Nephron (organoid): ENCODE measurements at regions not wholly inside any gene's neighbourhood (a gene's known extent, or its start where the extent isn't known, plus 50 kb on each side); places are given as distances from the start of the nearest gene placed in this dataset.
A peak's percentile ranks its signal among the peaks of the same experiment; 100 is the strongest.

ENCODE experiments used
- H3K27ac Mint-ChIP-seq, 3 experiments: 2 replicates each; pipeline ENCODE4 v1.8.0; 2020; ENCODE audit warnings: mixed read lengths in 3 of 3, mild to moderate bottlenecking in 2 of 3, moderate library complexity in 1 of 3
- H3K27me3 Mint-ChIP-seq: 2 replicates; pipeline ENCODE4 v1.8.0; 2021; ENCODE audit warnings: low read depth, mild to moderate bottlenecking, moderate library complexity, mixed read lengths
- H3K36me3 Mint-ChIP-seq: 2 replicates; pipeline ENCODE4 v1.8.0; 2020; ENCODE audit warnings: low read depth, mixed read lengths
- H3K4me1 Mint-ChIP-seq: 2 replicates; pipeline ENCODE4 v1.8.0; 2020; ENCODE audit warnings: mixed read lengths
- H3K4me3 Mint-ChIP-seq, 3 experiments: 2 replicates each; pipeline ENCODE4 v1.8.0; 2020; ENCODE audit warnings: mild to moderate bottlenecking in 3 of 3, mixed read lengths in 3 of 3, moderate library complexity in 2 of 3
- H3K9me3 Mint-ChIP-seq: 2 replicates; pipeline ENCODE4 v1.8.0; 2020; ENCODE audit warnings: mixed read lengths
- CTCF ChIP-seq, 3 experiments: fragments of 200-600 bp; sonication (generic); IDR thresholded peaks; one replicate each; pipeline ENCODE4 v1.5.0; 2021; ENCODE audit warnings: antibody characterized with exemption in 3 of 3; ENCODE audit not compliant: unreplicated experiment in 3 of 3

- TF ChIP-seq CTCF (IDR thresholded peaks at IDR 0.05; ENCODE audit: unreplicated experiment in 3 of 3), result no peak
- H3K36me3 Mint-ChIP-seq, result peaks cover 4% of the 10 kb centered on the region
- no peaks in the 10 kb centered on the region for H3K27me3 Mint-ChIP-seq
- H3K4me1 Mint-ChIP-seq, result peaks cover 5% of the 10 kb centered on the region
- no peak overlapping the region for H3K27ac Mint-ChIP-seq
- no peak overlapping the region for H3K4me3 Mint-ChIP-seq
- H3K9me3 Mint-ChIP-seq, result peaks cover 2% of the 10 kb centered on the region
Measured at GRCh38 chr18:42182728-42183700, 228.0 kb downstream of the PIK3C3 start.

GRCh38 chr18:42183746-42184145, 228.7 kb downstream of the PIK3C3 start:
- Mint-ChIP-seq H3K27me3 (no peaks in the 10 kb centered on the region), H3K9me3 (peaks cover 2% of the 10 kb centered on the region), H3K27ac (no peak overlapping the region), H3K36me3 (peaks cover 5% of the 10 kb centered on the region), H3K4me3 (no peak overlapping the region), H3K4me1 (peaks cover 5% of the 10 kb centered on the region)
- TF ChIP-seq CTCF (IDR thresholded peaks at IDR 0.05; ENCODE audit: unreplicated experiment in 3 of 3), result no peak

- Mint-ChIP-seq H3K4me3 (no peak overlapping the region), H3K36me3 (peaks cover 14% of the 10 kb centered on the region), H3K27ac (no peak overlapping the region), H3K27me3 (no peaks in the 10 kb centered on the region), H3K4me1 (peaks cover 5% of the 10 kb centered on the region), H3K9me3 (peaks cover 10% of the 10 kb centered on the region)
- TF ChIP-seq CTCF (IDR thresholded peaks at IDR 0.05; ENCODE audit: unreplicated experiment in 3 of 3), result no peak
Measured at GRCh38 chr18:42184685-42185477, 229.8 kb downstream of the PIK3C3 start.

GRCh38 chr18:42185486-42185885, 230.5 kb downstream of the PIK3C3 start:
- H3K9me3 Mint-ChIP-seq, result peaks cover 12% of the 10 kb centered on the region
- no peak for TF ChIP-seq CTCF (IDR thresholded peaks at IDR 0.05; ENCODE audit: unreplicated experiment in 3 of 3)
- peaks cover 17% of the 10 kb centered on the region for H3K36me3 Mint-ChIP-seq
- peaks cover 5% of the 10 kb centered on the region for H3K4me1 Mint-ChIP-seq
- no peak overlapping the region for H3K27ac Mint-ChIP-seq
- no peak overlapping the region for H3K4me3 Mint-ChIP-seq
- no peaks in the 10 kb centered on the region for H3K27me3 Mint-ChIP-seq

- peaks cover 5% of the 10 kb centered on the region for H3K4me1 Mint-ChIP-seq
- no peak overlapping the region for H3K4me3 Mint-ChIP-seq
- H3K27ac Mint-ChIP-seq, result peak overlapping the region in 1 of 3 experiments; percentile 3
- peaks cover 19% of the 10 kb centered on the region for H3K36me3 Mint-ChIP-seq
- TF ChIP-seq CTCF (IDR thresholded peaks at IDR 0.05; ENCODE audit: unreplicated experiment in 3 of 3), result no peak
- H3K27me3 Mint-ChIP-seq, result no peaks in the 10 kb centered on the region
- H3K9me3 Mint-ChIP-seq, result peaks cover 13% of the 10 kb centered on the region
Measured at GRCh38 chr18:42187611-42188380, 232.8 kb downstream of the PIK3C3 start.
